ENCODE measurements at regions not wholly inside any gene's neighbourhood (a gene's known extent, or its start where the extent isn't known, plus 50 kb on each side); places are given as distances from the start of the nearest gene placed in this dataset.

DNA sequence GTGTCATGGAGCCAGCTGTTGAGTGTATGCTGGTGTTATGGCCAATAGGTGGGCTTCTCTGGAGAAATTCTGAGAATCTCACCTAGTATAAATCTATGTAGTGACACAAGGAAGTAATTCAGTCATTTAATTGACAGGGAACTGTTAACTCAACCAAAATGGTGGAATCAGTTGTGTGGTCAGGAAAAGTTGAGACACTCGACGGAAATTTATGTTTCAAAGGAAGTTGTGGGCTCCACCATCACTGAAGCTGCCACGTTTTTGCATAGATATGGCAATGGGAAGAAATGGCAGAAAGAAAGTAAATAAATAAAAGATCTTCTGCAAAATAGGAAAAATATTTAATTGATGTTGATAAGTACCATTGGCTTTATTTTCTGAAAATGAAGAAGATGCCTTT, 84.5 kb downstream of the ATP6V1G3 start:
- Histone ChIP-seq H3K4me3 (replicated peaks in 1 of 3; ENCODE audit: insufficient read depth in 1 of 3, low read depth in 2 of 3, low read length in 3 of 3) (no peak overlapping the region), H2AFZ (ENCODE audit: low read length) (no peak overlapping the region), H4K20me1 (ENCODE audit: insufficient read depth, low read length) (no peaks in the 10 kb centered on the region), H3K27ac (ENCODE audit: extremely low read length, insufficient read depth, low read length) (no peak overlapping the region), H3K4me2 (ENCODE audit: low read depth, low read length) (no peak overlapping the region), H3K9me3 (ENCODE audit: low read length) (no peaks in the 10 kb centered on the region), H3K36me3 (replicated peaks in 1 of 2; ENCODE audit: control insufficient read depth in 1 of 2, insufficient read depth in 2 of 2, low read length in 2 of 2) (no peaks in the 10 kb centered on the region), H3K79me2 (ENCODE audit: insufficient read depth, low read length) (no peaks in the 10 kb centered on the region), H3K27me3 (ENCODE audit: control insufficient read depth in 1 of 2, insufficient read depth in 2 of 2, low read length in 2 of 2) (no peaks in the 10 kb centered on the region), H3K4me1 (ENCODE audit: insufficient read depth, low read length) (no peaks in the 10 kb centered on the region), H3K9ac (ENCODE audit: insufficient read depth, low read depth, low read length) (no peak overlapping the region)
- no peak for FAIRE-seq
- POLR2A ChIA-PET, result no interaction called here
- no TSS peak for BruUV-seq (replicated peaks)
- intact Hi-C loops (cut with micrococcal nuclease; ENCODE audit: unreplicated experiment), result no loop called here
- in situ Hi-C loops (cut with HindIII; ENCODE audit: extremely low pct_ligation_motif_present, low pct_unique_long_range_greater_than_20kb), result loop anchor here (25.0 kb wide), 2 partner anchors 369 to 944 kb away; no protein-coding TSS in a partner anchor
- WGBS (ENCODE audit: low lambda C conversion rate), result 37% methylated on average over 3 of the region's 3 CpGs
- no peak for DNase-seq (ENCODE audit: low spot score)
- CTCF ChIA-PET (ENCODE audit: low intra/inter-chr PET ratio, low total read pairs), result no interaction called here
- no peak for ATAC-seq
- TF ChIP-seq, protein P1, sequence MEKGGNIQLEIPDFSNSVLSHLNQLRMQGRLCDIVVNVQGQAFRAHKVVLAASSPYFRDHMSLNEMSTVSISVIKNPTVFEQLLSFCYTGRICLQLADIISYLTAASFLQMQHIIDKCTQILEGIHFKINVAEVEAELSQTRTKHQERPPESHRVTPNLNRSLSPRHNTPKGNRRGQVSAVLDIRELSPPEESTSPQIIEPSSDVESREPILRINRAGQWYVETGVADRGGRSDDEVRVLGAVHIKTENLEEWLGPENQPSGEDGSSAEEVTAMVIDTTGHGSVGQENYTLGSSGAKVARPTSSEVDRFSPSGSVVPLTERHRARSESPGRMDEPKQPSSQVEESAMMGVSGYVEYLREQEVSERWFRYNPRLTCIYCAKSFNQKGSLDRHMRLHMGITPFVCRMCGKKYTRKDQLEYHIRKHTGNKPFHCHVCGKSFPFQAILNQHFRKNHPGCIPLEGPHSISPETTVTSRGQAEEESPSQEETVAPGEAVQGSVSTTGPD (CRISPR knock-in tag; IDR thresholded peaks at IDR 0.05), result no peak
- TF ChIP-seq ZNF207 (IDR thresholded peaks at IDR 0.05; ENCODE audit: borderline replicate concordance), result no peak
- TF ChIP-seq, protein P2, sequence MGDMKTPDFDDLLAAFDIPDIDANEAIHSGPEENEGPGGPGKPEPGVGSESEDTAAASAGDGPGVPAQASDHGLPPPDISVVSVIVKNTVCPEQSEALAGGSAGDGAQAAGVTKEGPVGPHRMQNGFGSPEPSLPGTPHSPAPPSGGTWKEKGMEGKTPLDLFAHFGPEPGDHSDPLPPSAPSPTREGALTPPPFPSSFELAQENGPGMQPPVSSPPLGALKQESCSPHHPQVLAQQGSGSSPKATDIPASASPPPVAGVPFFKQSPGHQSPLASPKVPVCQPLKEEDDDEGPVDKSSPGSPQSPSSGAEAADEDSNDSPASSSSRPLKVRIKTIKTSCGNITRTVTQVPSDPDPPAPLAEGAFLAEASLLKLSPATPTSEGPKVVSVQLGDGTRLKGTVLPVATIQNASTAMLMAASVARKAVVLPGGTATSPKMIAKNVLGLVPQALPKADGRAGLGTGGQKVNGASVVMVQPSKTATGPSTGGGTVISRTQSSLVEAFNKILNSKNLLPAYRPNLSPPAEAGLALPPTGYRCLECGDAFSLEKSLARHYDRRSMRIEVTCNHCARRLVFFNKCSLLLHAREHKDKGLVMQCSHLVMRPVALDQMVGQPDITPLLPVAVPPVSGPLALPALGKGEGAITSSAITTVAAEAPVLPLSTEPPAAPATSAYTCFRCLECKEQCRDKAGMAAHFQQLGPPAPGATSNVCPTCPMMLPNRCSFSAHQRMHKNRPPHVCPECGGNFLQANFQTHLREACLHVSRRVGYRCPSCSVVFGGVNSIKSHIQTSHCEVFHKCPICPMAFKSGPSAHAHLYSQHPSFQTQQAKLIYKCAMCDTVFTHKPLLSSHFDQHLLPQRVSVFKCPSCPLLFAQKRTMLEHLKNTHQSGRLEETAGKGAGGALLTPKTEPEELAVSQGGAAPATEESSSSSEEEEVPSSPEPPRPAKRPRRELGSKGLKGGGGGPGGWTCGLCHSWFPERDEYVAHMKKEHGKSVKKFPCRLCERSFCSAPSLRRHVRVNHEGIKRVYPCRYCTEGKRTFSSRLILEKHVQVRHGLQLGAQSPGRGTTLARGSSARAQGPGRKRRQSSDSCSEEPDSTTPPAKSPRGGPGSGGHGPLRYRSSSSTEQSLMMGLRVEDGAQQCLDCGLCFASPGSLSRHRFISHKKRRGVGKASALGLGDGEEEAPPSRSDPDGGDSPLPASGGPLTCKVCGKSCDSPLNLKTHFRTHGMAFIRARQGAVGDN (CRISPR knock-in tag; IDR thresholded peaks at IDR 0.05), result no peak
- no peak for TF ChIP-seq GATA4 (IDR thresholded peaks at IDR 0.05; ENCODE audit: borderline replicate concordance, low read depth)
- TF ChIP-seq ZSCAN30 (CRISPR knock-in tag; IDR thresholded peaks at IDR 0.05), result no peak
- TF ChIP-seq ZMYM4 (CRISPR knock-in tag; IDR thresholded peaks at IDR 0.05), result no peak
- TF ChIP-seq, protein P3, sequence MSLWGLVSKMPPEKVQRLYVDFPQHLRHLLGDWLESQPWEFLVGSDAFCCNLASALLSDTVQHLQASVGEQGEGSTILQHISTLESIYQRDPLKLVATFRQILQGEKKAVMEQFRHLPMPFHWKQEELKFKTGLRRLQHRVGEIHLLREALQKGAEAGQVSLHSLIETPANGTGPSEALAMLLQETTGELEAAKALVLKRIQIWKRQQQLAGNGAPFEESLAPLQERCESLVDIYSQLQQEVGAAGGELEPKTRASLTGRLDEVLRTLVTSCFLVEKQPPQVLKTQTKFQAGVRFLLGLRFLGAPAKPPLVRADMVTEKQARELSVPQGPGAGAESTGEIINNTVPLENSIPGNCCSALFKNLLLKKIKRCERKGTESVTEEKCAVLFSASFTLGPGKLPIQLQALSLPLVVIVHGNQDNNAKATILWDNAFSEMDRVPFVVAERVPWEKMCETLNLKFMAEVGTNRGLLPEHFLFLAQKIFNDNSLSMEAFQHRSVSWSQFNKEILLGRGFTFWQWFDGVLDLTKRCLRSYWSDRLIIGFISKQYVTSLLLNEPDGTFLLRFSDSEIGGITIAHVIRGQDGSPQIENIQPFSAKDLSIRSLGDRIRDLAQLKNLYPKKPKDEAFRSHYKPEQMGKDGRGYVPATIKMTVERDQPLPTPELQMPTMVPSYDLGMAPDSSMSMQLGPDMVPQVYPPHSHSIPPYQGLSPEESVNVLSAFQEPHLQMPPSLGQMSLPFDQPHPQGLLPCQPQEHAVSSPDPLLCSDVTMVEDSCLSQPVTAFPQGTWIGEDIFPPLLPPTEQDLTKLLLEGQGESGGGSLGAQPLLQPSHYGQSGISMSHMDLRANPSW (CRISPR knock-in tag; IDR thresholded peaks at IDR 0.05; ENCODE audit: borderline replicate concordance), result no peak
- no peak for TF ChIP-seq ZNF337 (CRISPR knock-in tag; IDR thresholded peaks at IDR 0.05; ENCODE audit: borderline replicate concordance, low read depth)
- TF ChIP-seq SIX1 (CRISPR knock-in tag; IDR thresholded peaks at IDR 0.05; ENCODE audit: borderline replicate concordance), result no peak
- TF ChIP-seq, protein P4, sequence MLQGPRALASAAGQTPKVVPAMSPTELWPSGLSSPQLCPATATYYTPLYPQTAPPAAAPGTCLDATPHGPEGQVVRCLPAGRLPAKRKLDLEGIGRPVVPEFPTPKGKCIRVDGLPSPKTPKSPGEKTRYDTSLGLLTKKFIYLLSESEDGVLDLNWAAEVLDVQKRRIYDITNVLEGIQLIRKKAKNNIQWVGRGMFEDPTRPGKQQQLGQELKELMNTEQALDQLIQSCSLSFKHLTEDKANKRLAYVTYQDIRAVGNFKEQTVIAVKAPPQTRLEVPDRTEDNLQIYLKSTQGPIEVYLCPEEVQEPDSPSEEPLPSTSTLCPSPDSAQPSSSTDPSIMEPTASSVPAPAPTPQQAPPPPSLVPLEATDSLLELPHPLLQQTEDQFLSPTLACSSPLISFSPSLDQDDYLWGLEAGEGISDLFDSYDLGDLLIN (CRISPR knock-in tag; IDR thresholded peaks at IDR 0.05; ENCODE audit: borderline replicate concordance), result no peak
- TF ChIP-seq, protein P5, sequence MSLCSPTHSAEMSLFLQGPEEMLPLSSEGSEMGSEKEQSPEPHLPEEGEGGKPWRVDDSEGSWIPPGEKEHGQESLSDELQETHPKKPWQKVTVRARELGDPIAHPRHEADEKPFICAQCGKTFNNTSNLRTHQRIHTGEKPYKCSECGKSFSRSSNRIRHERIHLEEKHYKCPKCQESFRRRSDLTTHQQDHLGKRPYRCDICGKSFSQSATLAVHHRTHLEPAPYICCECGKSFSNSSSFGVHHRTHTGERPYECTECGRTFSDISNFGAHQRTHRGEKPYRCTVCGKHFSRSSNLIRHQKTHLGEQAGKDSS (CRISPR knock-in tag; IDR thresholded peaks at IDR 0.05; ENCODE audit: borderline replicate concordance, low read depth), result no peak
- no peak for TF ChIP-seq HNF4G (IDR thresholded peaks at IDR 0.05; ENCODE audit: borderline replicate concordance, low read depth, low read length)
- TF ChIP-seq HNF4G (CRISPR knock-in tag; IDR thresholded peaks at IDR 0.05; ENCODE audit: borderline replicate concordance, low read depth), result no peak
- TF ChIP-seq ESRRA (CRISPR knock-in tag; IDR thresholded peaks at IDR 0.05; ENCODE audit: low read depth), result no peak
- TF ChIP-seq RAD51 (IDR thresholded peaks at IDR 0.05; ENCODE audit: borderline replicate concordance), result no peak

All from HepG2 (cell line).